ENCODE measurements at regions not wholly inside any gene's neighbourhood (a gene's known extent, or its start where the extent isn't known, plus 50 kb on each side); places are given as distances from the start of the nearest gene placed in this dataset.

- DNase-seq: no peak
- ChIA-PET CTCF (no interaction called here), POLR2A (no interaction called here)
- Histone ChIP-seq H3K9me3 (ENCODE audit: control extremely low read depth in 1 of 5, control insufficient read depth in 4 of 5, insufficient read depth in 2 of 5, low read depth in 1 of 5, low read length in 4 of 5) (no peaks in the 10 kb centered on the region), H3K27ac (ENCODE audit: insufficient read depth in 1 of 2, low read depth in 1 of 2, low read length in 2 of 2, poor library complexity in 1 of 2, severe bottlenecking in 2 of 2) (no peak overlapping the region), H3K4me3 (ENCODE audit: control insufficient read depth in 1 of 7, extremely low read depth in 1 of 7, insufficient read depth in 4 of 7, low read depth in 2 of 7, low read length in 6 of 7) (no peak overlapping the region), H3K27me3 (replicated peaks in 2 of 5; ENCODE audit: control insufficient read depth in 4 of 5, insufficient read depth in 5 of 5, low read length in 4 of 5) (no peaks in the 10 kb centered on the region), H3K36me3 (ENCODE audit: control insufficient read depth in 4 of 4, insufficient read depth in 4 of 4, low read length in 3 of 4) (no peaks in the 10 kb centered on the region), H3K4me1 (ENCODE audit: control extremely low read depth in 1 of 4, control insufficient read depth in 4 of 4, insufficient read depth in 4 of 4, low read length in 3 of 4) (no peaks in the 10 kb centered on the region)
- WGBS (ENCODE audit: insufficient coverage): 85% methylated on average over 16 of the region's 18 CpGs
These were observed 463.1 kb upstream of the HS6ST1 start for GRCh38 chr2:128781585-128782385.

GRCh38 chr2:128782411-128783192 is 463.9 kb upstream of the HS6ST1 start:
- no peak overlapping the region for H3K27ac ChIP-seq (ENCODE audit: insufficient read depth in 1 of 2, low read depth in 1 of 2, low read length in 2 of 2, poor library complexity in 1 of 2, severe bottlenecking in 2 of 2)
- DNase-seq: no peak
- no peak overlapping the region for H3K4me3 ChIP-seq (ENCODE audit: control insufficient read depth in 1 of 7, extremely low read depth in 1 of 7, insufficient read depth in 4 of 7, low read depth in 2 of 7, low read length in 6 of 7)
- peaks cover 0 to 2% (median 0%) of the 10 kb centered on the region in 5 experiments for H3K27me3 ChIP-seq (replicated peaks in 2 of 5; ENCODE audit: control insufficient read depth in 4 of 5, insufficient read depth in 5 of 5, low read length in 4 of 5)
- 86% methylated on average over 6 of the region's 6 CpGs for WGBS (ENCODE audit: insufficient coverage)
- H3K4me1 ChIP-seq (ENCODE audit: control extremely low read depth in 1 of 4, control insufficient read depth in 4 of 4, insufficient read depth in 4 of 4, low read length in 3 of 4): no peaks in the 10 kb centered on the region
- CTCF ChIA-PET: no interaction called here
- no peaks in the 10 kb centered on the region for H3K36me3 ChIP-seq (ENCODE audit: control insufficient read depth in 4 of 4, insufficient read depth in 4 of 4, low read length in 3 of 4)
- POLR2A ChIA-PET: no interaction called here
- H3K9me3 ChIP-seq (ENCODE audit: control extremely low read depth in 1 of 5, control insufficient read depth in 4 of 5, insufficient read depth in 2 of 5, low read depth in 1 of 5, low read length in 4 of 5): no peaks in the 10 kb centered on the region

DNA sequence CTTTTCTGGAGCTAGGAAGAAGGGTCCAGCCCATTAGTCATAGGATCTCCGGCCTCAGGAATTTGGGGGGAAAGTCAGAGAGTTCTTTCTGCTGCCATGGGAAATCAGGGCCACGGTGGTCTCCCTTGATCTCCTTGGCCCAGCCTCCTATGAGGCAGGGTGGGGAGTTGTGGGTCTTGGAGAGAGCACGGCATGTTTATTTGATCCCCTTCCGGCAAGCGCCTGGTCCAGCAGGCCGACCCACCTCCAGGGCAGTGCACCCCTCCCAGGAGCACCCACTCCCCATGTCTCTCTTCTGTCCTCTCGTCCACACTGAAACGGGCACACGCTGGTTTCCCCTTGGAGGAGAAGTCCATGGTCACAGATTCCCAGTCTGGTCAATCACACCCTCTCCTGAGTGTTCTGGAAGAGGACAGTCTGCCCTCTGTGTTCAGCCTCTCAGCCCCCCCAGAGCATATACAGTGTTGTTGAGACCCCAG is 464.6 kb upstream of the HS6ST1 start:
- POLR2A ChIA-PET: no interaction called here
- Histone ChIP-seq H3K9me3 (ENCODE audit: control extremely low read depth in 1 of 5, control insufficient read depth in 4 of 5, insufficient read depth in 2 of 5, low read depth in 1 of 5, low read length in 4 of 5) (no peaks in the 10 kb centered on the region), H3K27ac (ENCODE audit: insufficient read depth in 1 of 2, low read depth in 1 of 2, low read length in 2 of 2, poor library complexity in 1 of 2, severe bottlenecking in 2 of 2) (no peak overlapping the region), H3K4me3 (ENCODE audit: control insufficient read depth in 1 of 7, extremely low read depth in 1 of 7, insufficient read depth in 4 of 7, low read depth in 2 of 7, low read length in 6 of 7) (no peak overlapping the region), H3K27me3 (replicated peaks in 2 of 5; ENCODE audit: control insufficient read depth in 4 of 5, insufficient read depth in 5 of 5, low read length in 4 of 5) (peaks cover 0 to 2% (median 0%) of the 10 kb centered on the region in 5 experiments), H3K36me3 (ENCODE audit: control insufficient read depth in 4 of 4, insufficient read depth in 4 of 4, low read length in 3 of 4) (no peaks in the 10 kb centered on the region), H3K4me1 (ENCODE audit: control extremely low read depth in 1 of 4, control insufficient read depth in 4 of 4, insufficient read depth in 4 of 4, low read length in 3 of 4) (no peaks in the 10 kb centered on the region)
- DNase-seq: no peak
- 95% methylated on average over 9 of the region's 9 CpGs for WGBS (ENCODE audit: insufficient coverage)
- CTCF ChIA-PET: no interaction called here

- Histone ChIP-seq H3K4me1 (ENCODE audit: control extremely low read depth in 1 of 4, control insufficient read depth in 4 of 4, insufficient read depth in 4 of 4, low read length in 3 of 4) (no peaks in the 10 kb centered on the region), H3K36me3 (ENCODE audit: control insufficient read depth in 4 of 4, insufficient read depth in 4 of 4, low read length in 3 of 4) (no peaks in the 10 kb centered on the region), H3K9me3 (ENCODE audit: control extremely low read depth in 1 of 5, control insufficient read depth in 4 of 5, insufficient read depth in 2 of 5, low read depth in 1 of 5, low read length in 4 of 5) (peaks cover 0 to 3% (median 0%) of the 10 kb centered on the region in 5 experiments), H3K27me3 (replicated peaks in 2 of 5; ENCODE audit: control insufficient read depth in 4 of 5, insufficient read depth in 5 of 5, low read length in 4 of 5) (peaks cover 0 to 2% (median 0%) of the 10 kb centered on the region in 5 experiments), H3K27ac (ENCODE audit: insufficient read depth in 1 of 2, low read depth in 1 of 2, low read length in 2 of 2, poor library complexity in 1 of 2, severe bottlenecking in 2 of 2) (no peak overlapping the region), H3K4me3 (ENCODE audit: control insufficient read depth in 1 of 7, extremely low read depth in 1 of 7, insufficient read depth in 4 of 7, low read depth in 2 of 7, low read length in 6 of 7) (no peak overlapping the region)
- CTCF ChIA-PET: no interaction called here
- no peak for DNase-seq
- POLR2A ChIA-PET: no interaction called here
- 94% methylated on average over 7 of the region's 10 CpGs for WGBS (ENCODE audit: insufficient coverage)
These were observed 465.2 kb upstream of the HS6ST1 start for GRCh38 chr2:128783896-128784295.

DNA sequence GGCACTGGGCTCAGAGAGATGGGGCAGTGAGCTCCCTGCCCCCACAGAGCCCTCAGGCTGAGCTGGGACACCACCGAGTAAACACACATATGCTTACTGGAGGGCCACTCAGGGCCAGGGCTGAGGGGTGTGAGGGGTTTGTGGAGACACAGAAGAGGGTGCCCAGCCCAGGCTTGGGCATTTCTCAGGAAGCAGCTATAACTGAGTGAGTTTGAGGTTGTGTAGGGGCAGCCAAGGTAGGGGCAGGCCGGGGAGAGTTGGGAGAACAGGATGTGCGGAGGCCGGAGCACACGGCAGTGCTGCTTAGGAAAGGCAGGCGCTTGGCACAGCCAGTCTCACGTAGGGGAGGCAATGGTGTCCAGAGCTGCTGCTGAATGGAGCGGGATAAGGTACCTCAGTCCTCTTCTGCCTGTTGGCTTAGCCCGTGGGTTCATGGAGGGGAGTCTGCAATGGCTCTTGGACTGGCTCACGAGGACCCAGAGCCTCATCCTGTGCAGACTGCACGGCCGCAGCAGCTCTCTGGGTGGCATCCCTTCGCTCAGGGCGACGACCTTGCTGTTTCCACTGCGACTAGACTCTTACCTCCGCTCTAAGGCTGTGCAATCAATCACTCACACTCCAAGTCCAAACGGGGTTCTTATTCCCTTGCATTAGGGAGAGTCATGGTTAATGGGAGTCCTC is 466.1 kb upstream of the HS6ST1 start:
- WGBS (ENCODE audit: insufficient coverage): 91% methylated on average over 14 of the region's 18 CpGs
- Histone ChIP-seq H3K4me3 (ENCODE audit: control insufficient read depth in 1 of 7, extremely low read depth in 1 of 7, insufficient read depth in 4 of 7, low read depth in 2 of 7, low read length in 6 of 7) (no peak overlapping the region), H3K36me3 (ENCODE audit: control insufficient read depth in 4 of 4, insufficient read depth in 4 of 4, low read length in 3 of 4) (no peaks in the 10 kb centered on the region), H3K27ac (ENCODE audit: insufficient read depth in 1 of 2, low read depth in 1 of 2, low read length in 2 of 2, poor library complexity in 1 of 2, severe bottlenecking in 2 of 2) (no peak overlapping the region), H3K27me3 (replicated peaks in 2 of 5; ENCODE audit: control insufficient read depth in 4 of 5, insufficient read depth in 5 of 5, low read length in 4 of 5) (peaks cover 0 to 2% (median 0%) of the 10 kb centered on the region in 5 experiments), H3K4me1 (ENCODE audit: control extremely low read depth in 1 of 4, control insufficient read depth in 4 of 4, insufficient read depth in 4 of 4, low read length in 3 of 4) (no peaks in the 10 kb centered on the region), H3K9me3 (ENCODE audit: control extremely low read depth in 1 of 5, control insufficient read depth in 4 of 5, insufficient read depth in 2 of 5, low read depth in 1 of 5, low read length in 4 of 5) (peaks cover 0 to 3% (median 0%) of the 10 kb centered on the region in 5 experiments)
- no peak for DNase-seq
- POLR2A ChIA-PET: interaction anchor here (0.5 kb wide), 1 partner anchor 399 kb away, joined by 3 read pairs; no protein-coding TSS in a partner anchor
- CTCF ChIA-PET: no interaction called here

DNA sequence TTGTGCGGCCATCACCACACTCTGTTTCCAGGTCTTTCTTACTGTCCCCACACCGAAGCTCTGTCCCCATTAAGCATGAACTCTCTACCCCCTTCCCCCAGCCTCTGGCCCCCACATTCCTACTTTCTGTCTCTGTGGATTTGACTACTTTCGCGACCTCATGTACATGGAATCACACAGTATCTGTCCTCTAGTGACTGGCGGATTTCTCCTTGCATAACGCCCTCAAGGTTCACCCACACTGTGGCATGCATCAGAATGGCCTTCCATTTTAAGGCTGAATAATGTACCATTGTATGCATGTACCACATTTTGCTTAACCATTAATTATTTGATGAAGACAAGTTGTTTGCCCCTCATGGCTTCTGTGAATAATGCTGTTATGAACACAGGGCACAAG is 467.6 kb upstream of the HS6ST1 start:
- Histone ChIP-seq H3K9me3 (ENCODE audit: control extremely low read depth in 1 of 5, control insufficient read depth in 4 of 5, insufficient read depth in 2 of 5, low read depth in 1 of 5, low read length in 4 of 5) (peaks cover 0 to 3% (median 0%) of the 10 kb centered on the region in 5 experiments), H3K27me3 (replicated peaks in 2 of 5; ENCODE audit: control insufficient read depth in 4 of 5, insufficient read depth in 5 of 5, low read length in 4 of 5) (peaks cover 0 to 2% (median 0%) of the 10 kb centered on the region in 5 experiments), H3K4me1 (ENCODE audit: control extremely low read depth in 1 of 4, control insufficient read depth in 4 of 4, insufficient read depth in 4 of 4, low read length in 3 of 4) (no peaks in the 10 kb centered on the region), H3K36me3 (ENCODE audit: control insufficient read depth in 4 of 4, insufficient read depth in 4 of 4, low read length in 3 of 4) (no peaks in the 10 kb centered on the region), H3K27ac (ENCODE audit: insufficient read depth in 1 of 2, low read depth in 1 of 2, low read length in 2 of 2, poor library complexity in 1 of 2, severe bottlenecking in 2 of 2) (no peak overlapping the region), H3K4me3 (ENCODE audit: control insufficient read depth in 1 of 7, extremely low read depth in 1 of 7, insufficient read depth in 4 of 7, low read depth in 2 of 7, low read length in 6 of 7) (peak overlapping the region in 1 of 7 experiments; percentile 4)
- CTCF ChIA-PET: no interaction called here
- DNase-seq: no peak
- POLR2A ChIA-PET: no interaction called here
- 93% methylated on average over 3 of the region's 6 CpGs for WGBS (ENCODE audit: insufficient coverage)
